Neural cell (in vitro differentiated cells): ENCODE measurements at regions not wholly inside any gene's neighbourhood (a gene's known extent, or its start where the extent isn't known, plus 50 kb on each side); places are given as distances from the start of the nearest gene placed in this dataset.

Experiments used
- H2AFZ ChIP-seq: fragments of 200-600, 300-800 bp; sonication (generic), shearing (Covaris generic); 2 replicates; pipeline ENCODE4 v1.6.0; 2014; ENCODE audit warnings: low read depth, mild to moderate bottlenecking, antibody characterized with exemption, low read length, moderate library complexity
- H3F3A ChIP-seq: fragments of 200-600 bp; shearing (Covaris generic); 2 replicates; pipeline ENCODE4 v1.6.1; 2016; ENCODE audit warnings: mild to moderate bottlenecking, moderate library complexity, mixed read lengths, antibody characterized with exemption, low read length; ENCODE audit not compliant: insufficient read depth, poor library complexity, severe bottlenecking
- H3K27ac ChIP-seq: fragments of 200-600, 300-800 bp; sonication (generic), shearing (Covaris generic); 2 replicates; pipeline ENCODE4 v1.5.1; 2014; ENCODE audit warnings: mild to moderate bottlenecking, low read length, moderate library complexity
- H3K27me3 ChIP-seq: fragments of 300-800, 200-600 bp; sonication (generic), shearing (Covaris generic); 2 replicates; pipeline ENCODE4 v1.6.0; 2014; ENCODE audit warnings: mild to moderate bottlenecking, low read depth, low read length, moderate library complexity; ENCODE audit not compliant: insufficient read depth
- H3K36me3 ChIP-seq: fragments of 300-800, 200-600 bp; sonication (generic), shearing (Covaris generic); 2 replicates; pipeline ENCODE4 v1.5.1; 2014; ENCODE audit warnings: mild to moderate bottlenecking, antibody characterized with exemption, low read length, moderate library complexity; ENCODE audit not compliant: insufficient read depth
- H3K4me2 ChIP-seq: fragments of 300-800, 200-600 bp; sonication (generic), shearing (Covaris generic); 2 replicates; pipeline ENCODE4 v1.6.0; 2014; ENCODE audit warnings: mild to moderate bottlenecking, low read length
- H3K4me3 ChIP-seq: fragments of 300-800, 200-600 bp; sonication (generic), shearing (Covaris generic); 2 replicates; pipeline ENCODE4 v1.5.1; 2014; ENCODE audit warnings: mild to moderate bottlenecking, low read length, moderate library complexity
- H3K79me2 ChIP-seq: fragments of 200-600 bp; shearing (Covaris generic); replicated peaks from 2 replicates; pipeline ENCODE4 v1.6.0; 2014; ENCODE audit warnings: mild to moderate bottlenecking, low read length, moderate library complexity; ENCODE audit not compliant: insufficient read depth
- H3K9ac ChIP-seq: fragments of 300-800, 200-600 bp; sonication (generic), shearing (Covaris generic); 2 replicates; pipeline ENCODE4 v1.6.1; 2016; ENCODE audit warnings: mild to moderate bottlenecking, low read length, mixed read lengths
- H3K9me2 ChIP-seq: fragments of 200-600 bp; shearing (Covaris generic); 2 replicates; pipeline ENCODE4 v1.6.1; 2016; ENCODE audit warnings: mild to moderate bottlenecking, low read length, mixed read lengths; ENCODE audit not compliant: insufficient read depth
- H3K9me3 ChIP-seq: fragments of 200-600, 300-800 bp; sonication (generic), shearing (Covaris generic); 2 replicates; pipeline ENCODE4 v1.6.1; 2016; ENCODE audit warnings: mild to moderate bottlenecking, mixed run types, low read length, moderate library complexity, mixed read lengths
- H4K20me1 ChIP-seq: fragments of 200-600 bp; shearing (Covaris generic); 2 replicates; pipeline ENCODE4 v1.6.1; 2016; ENCODE audit warnings: mild to moderate bottlenecking, mixed run types; ENCODE audit not compliant: insufficient read depth
- EP300 ChIP-seq: fragments of 450-650 bp; conservative IDR thresholded peaks from 2 replicates; pipeline ENCODE4 v1.6.1; 2014; ENCODE audit warnings: antibody characterized with exemption, mild to moderate bottlenecking, moderate library complexity; ENCODE audit not compliant: poor library complexity, severe bottlenecking
- EZH2 ChIP-seq: fragments of 200-600, 300-800 bp; shearing (Covaris generic), sonication (generic); IDR thresholded peaks from 2 replicates; pipeline ENCODE4 v1.6.1; 2014; ENCODE audit warnings: antibody characterized with exemption, low read length, borderline replicate concordance, mild to moderate bottlenecking; ENCODE audit not compliant: insufficient read depth, poor library complexity, severe bottlenecking
- MXI1 ChIP-seq: fragments of 450-650 bp; conservative IDR thresholded peaks from 2 replicates; pipeline ENCODE4 v1.6.1; 2014; ENCODE audit warnings: antibody characterized with exemption, mild to moderate bottlenecking; ENCODE audit not compliant: poor library complexity, severe bottlenecking
- POLR2AphosphoS5 ChIP-seq: IDR thresholded peaks from 2 replicates; pipeline ENCODE4 v1.6.1; 2012
- RAD21 ChIP-seq: fragments of 450-650 bp; conservative IDR thresholded peaks from 2 replicates; pipeline ENCODE4 v1.6.1; 2014; ENCODE audit warnings: antibody characterized with exemption, mild to moderate bottlenecking, moderate library complexity
- SMC3 ChIP-seq: fragments of 450-650 bp; conservative IDR thresholded peaks from 2 replicates; pipeline ENCODE4 v1.6.1; 2014; ENCODE audit warnings: antibody characterized with exemption, mild to moderate bottlenecking, moderate library complexity; ENCODE audit not compliant: poor library complexity
- TAF1 ChIP-seq: IDR thresholded peaks from 2 replicates; pipeline ENCODE4 v1.6.1; 2012; ENCODE audit warnings: low read depth
- TF ChIP-seq, protein P1 (sequence below): fragments of 450-650 bp; IDR thresholded peaks from 2 replicates; pipeline ENCODE4 v1.5.1; 2014; ENCODE audit warnings: antibody characterized with exemption, mild to moderate bottlenecking, moderate library complexity; ENCODE audit not compliant: poor library complexity, severe bottlenecking
- TF ChIP-seq, protein P2 (sequence below): IDR thresholded peaks from 2 replicates; pipeline ENCODE4 v1.6.1; 2012; ENCODE audit warnings: borderline replicate concordance

DNA sequence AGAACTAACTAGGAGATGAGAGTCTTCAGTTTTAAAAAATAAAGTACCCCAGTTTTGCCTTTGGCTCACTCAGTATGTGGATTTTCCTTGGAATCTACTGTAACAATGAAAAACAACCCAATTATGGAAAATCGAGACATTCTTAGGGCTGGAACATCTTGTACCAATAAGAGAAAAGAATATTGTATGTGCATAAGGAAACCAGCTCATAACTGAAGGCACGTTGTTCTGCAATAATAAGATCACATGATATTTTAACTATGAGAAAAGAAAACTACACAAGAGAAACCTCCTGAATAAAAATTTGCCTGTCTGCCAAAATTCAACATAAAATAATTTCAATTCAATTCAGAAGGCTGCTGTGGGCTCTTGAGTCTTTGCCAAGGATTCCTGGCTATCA lies 261.8 kb upstream of the EDNRA start:
- no peaks in the 10 kb centered on the region for H3K27me3 ChIP-seq
- no peak overlapping the region for H3K4me2 ChIP-seq
- H3K9ac ChIP-seq = no peak overlapping the region
- H4K20me1 ChIP-seq = no peaks in the 10 kb centered on the region
- no peak overlapping the region for H3K4me3 ChIP-seq
- H3F3A ChIP-seq = no peaks in the 10 kb centered on the region
- no peak overlapping the region for H2AFZ ChIP-seq
- no peaks in the 10 kb centered on the region for H3K9me2 ChIP-seq
- no peaks in the 10 kb centered on the region for H3K36me3 ChIP-seq
- H3K9me3 ChIP-seq = no peaks in the 10 kb centered on the region
- H3K27ac ChIP-seq = no peak overlapping the region
- no peaks in the 10 kb centered on the region for H3K79me2 ChIP-seq
- TF ChIP-seq EZH2 = no peak
- no peak for TF ChIP-seq MXI1
- TF ChIP-seq RAD21 = no peak
- TF ChIP-seq SMC3 = no peak
- TF ChIP-seq EP300 = no peak
- TF ChIP-seq TAF1 = no peak
- TF ChIP-seq POLR2AphosphoS5 = no peak
- TF ChIP-seq, protein P1, sequence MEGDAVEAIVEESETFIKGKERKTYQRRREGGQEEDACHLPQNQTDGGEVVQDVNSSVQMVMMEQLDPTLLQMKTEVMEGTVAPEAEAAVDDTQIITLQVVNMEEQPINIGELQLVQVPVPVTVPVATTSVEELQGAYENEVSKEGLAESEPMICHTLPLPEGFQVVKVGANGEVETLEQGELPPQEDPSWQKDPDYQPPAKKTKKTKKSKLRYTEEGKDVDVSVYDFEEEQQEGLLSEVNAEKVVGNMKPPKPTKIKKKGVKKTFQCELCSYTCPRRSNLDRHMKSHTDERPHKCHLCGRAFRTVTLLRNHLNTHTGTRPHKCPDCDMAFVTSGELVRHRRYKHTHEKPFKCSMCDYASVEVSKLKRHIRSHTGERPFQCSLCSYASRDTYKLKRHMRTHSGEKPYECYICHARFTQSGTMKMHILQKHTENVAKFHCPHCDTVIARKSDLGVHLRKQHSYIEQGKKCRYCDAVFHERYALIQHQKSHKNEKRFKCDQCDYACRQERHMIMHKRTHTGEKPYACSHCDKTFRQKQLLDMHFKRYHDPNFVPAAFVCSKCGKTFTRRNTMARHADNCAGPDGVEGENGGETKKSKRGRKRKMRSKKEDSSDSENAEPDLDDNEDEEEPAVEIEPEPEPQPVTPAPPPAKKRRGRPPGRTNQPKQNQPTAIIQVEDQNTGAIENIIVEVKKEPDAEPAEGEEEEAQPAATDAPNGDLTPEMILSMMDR = no peak
- TF ChIP-seq, protein P2, sequence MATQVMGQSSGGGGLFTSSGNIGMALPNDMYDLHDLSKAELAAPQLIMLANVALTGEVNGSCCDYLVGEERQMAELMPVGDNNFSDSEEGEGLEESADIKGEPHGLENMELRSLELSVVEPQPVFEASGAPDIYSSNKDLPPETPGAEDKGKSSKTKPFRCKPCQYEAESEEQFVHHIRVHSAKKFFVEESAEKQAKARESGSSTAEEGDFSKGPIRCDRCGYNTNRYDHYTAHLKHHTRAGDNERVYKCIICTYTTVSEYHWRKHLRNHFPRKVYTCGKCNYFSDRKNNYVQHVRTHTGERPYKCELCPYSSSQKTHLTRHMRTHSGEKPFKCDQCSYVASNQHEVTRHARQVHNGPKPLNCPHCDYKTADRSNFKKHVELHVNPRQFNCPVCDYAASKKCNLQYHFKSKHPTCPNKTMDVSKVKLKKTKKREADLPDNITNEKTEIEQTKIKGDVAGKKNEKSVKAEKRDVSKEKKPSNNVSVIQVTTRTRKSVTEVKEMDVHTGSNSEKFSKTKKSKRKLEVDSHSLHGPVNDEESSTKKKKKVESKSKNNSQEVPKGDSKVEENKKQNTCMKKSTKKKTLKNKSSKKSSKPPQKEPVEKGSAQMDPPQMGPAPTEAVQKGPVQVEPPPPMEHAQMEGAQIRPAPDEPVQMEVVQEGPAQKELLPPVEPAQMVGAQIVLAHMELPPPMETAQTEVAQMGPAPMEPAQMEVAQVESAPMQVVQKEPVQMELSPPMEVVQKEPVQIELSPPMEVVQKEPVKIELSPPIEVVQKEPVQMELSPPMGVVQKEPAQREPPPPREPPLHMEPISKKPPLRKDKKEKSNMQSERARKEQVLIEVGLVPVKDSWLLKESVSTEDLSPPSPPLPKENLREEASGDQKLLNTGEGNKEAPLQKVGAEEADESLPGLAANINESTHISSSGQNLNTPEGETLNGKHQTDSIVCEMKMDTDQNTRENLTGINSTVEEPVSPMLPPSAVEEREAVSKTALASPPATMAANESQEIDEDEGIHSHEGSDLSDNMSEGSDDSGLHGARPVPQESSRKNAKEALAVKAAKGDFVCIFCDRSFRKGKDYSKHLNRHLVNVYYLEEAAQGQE = no peak

DNA sequence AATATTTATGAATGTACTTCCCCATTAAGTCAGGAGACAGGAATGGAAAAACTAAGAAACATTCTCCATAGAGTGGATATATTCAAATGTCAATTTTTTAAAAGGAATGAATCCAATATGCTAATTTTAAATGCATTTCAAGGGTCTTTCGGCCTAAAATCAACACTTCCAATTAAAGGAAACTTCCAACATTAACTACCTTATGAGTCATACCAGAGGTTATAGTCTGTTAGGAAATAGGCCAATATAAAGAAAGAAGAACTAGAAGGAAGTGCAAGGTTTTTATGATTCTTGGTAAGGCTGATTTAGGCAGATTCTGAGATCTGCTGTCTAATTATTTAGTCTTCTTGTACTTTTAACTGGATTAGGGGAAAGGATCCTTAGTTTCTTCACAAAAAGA lies 260.1 kb upstream of the EDNRA start:
- H3F3A ChIP-seq = no peaks in the 10 kb centered on the region
- no peak overlapping the region for H3K4me2 ChIP-seq
- H3K4me3 ChIP-seq = no peak overlapping the region
- no peaks in the 10 kb centered on the region for H3K9me2 ChIP-seq
- H3K27me3 ChIP-seq = no peaks in the 10 kb centered on the region
- no peak overlapping the region for H3K27ac ChIP-seq
- H3K9ac ChIP-seq = no peak overlapping the region
- TF ChIP-seq TAF1 (no peak), MXI1 (no peak), EZH2 (no peak), RAD21 (no peak), POLR2AphosphoS5 (no peak)
- TF ChIP-seq, protein P1 = no peak
- no peaks in the 10 kb centered on the region for H3K79me2 ChIP-seq
- no peak overlapping the region for H2AFZ ChIP-seq
- no peaks in the 10 kb centered on the region for H3K9me3 ChIP-seq
- H4K20me1 ChIP-seq = no peaks in the 10 kb centered on the region
- H3K36me3 ChIP-seq = no peaks in the 10 kb centered on the region
